ENCODE measurements at regions not wholly inside any gene's neighbourhood (a gene's known extent, or its start where the extent isn't known, plus 50 kb on each side); places are given as distances from the start of the nearest gene placed in this dataset.

GRCh38 chr4:64022560-64022959 lies 386.7 kb downstream of the TECRL start:
- DNase-seq (ENCODE audit: low read depth): no peak
- H3K4me3 ChIP-seq (ENCODE audit: low read depth, low read length): no peak overlapping the region

GRCh38 chr4:64016893-64017292 lies 392.4 kb downstream of the TECRL start:
- H3K4me3 ChIP-seq (ENCODE audit: low read depth, low read length): no peak overlapping the region
- no peak for TF ChIP-seq CTCF (conservative IDR thresholded peaks at IDR 0.05; ENCODE audit: low read depth, low read length)
- DNase-seq (ENCODE audit: low read depth): no peak

More at GRCh38 chr4:64022560-64022959, 386.7 kb downstream of the TECRL start:
- TF ChIP-seq CTCF (conservative IDR thresholded peaks at IDR 0.05; ENCODE audit: low read depth, low read length): no peak

- no peak overlapping the region for H3K4me3 ChIP-seq (ENCODE audit: low read depth, low read length)
- DNase-seq (ENCODE audit: low read depth): no peak
- no peak for TF ChIP-seq CTCF (conservative IDR thresholded peaks at IDR 0.05; ENCODE audit: low read depth, low read length)
Measured at GRCh38 chr4:64014647-64015046, 394.6 kb downstream of the TECRL start.

GRCh38 chr4:64001229-64001898 lies 407.9 kb downstream of the TECRL start:
- no peak for TF ChIP-seq CTCF (conservative IDR thresholded peaks at IDR 0.05; ENCODE audit: low read depth, low read length)
- DNase-seq (ENCODE audit: low read depth): no peak
- H3K4me3 ChIP-seq (ENCODE audit: low read depth, low read length): no peak overlapping the region

- no peak for TF ChIP-seq CTCF (conservative IDR thresholded peaks at IDR 0.05; ENCODE audit: low read depth, low read length)
- no peak overlapping the region for H3K4me3 ChIP-seq (ENCODE audit: low read depth, low read length)
- no peak for DNase-seq (ENCODE audit: low read depth)
Measured at GRCh38 chr4:64000241-64000640, 409.0 kb downstream of the TECRL start.

GRCh38 chr4:63986253-63986652 lies 423.0 kb downstream of the TECRL start:
- no peak for DNase-seq (ENCODE audit: low read depth)
- no peak overlapping the region for H3K4me3 ChIP-seq (ENCODE audit: low read depth, low read length)

More at GRCh38 chr4:63986253-63986652, 423.0 kb downstream of the TECRL start:
- TF ChIP-seq CTCF (conservative IDR thresholded peaks at IDR 0.05; ENCODE audit: low read depth, low read length): no peak

Data from choroid plexus epithelial cell (primary cell).